H9 (cell line): ENCODE measurements at regions not wholly inside any gene's neighbourhood (a gene's known extent, or its start where the extent isn't known, plus 50 kb on each side); places are given as distances from the start of the nearest gene placed in this dataset.

Experiments used
- DNase-seq: peaks from one replicate; pipeline ENCODE4 v3.0.0-alpha.2; 2017
- H2AFZ ChIP-seq: one replicate; pipeline ENCODE4 v1.6.1; 2013; ENCODE audit warnings: mild to moderate bottlenecking, low read length, control low read depth, moderate library complexity
- H2AK5ac ChIP-seq: 2 replicates; pipeline ENCODE4 v1.6.1; 2013; ENCODE audit warnings: low read length, control low read depth, mixed read lengths; ENCODE audit not compliant: insufficient read length
- H2BK120ac ChIP-seq: one replicate; pipeline ENCODE4 v1.6.1; 2013; ENCODE audit warnings: low read depth, mild to moderate bottlenecking, low read length, control low read depth, inconsistent platforms; ENCODE audit not compliant: poor library complexity, severe bottlenecking
- H2BK12ac ChIP-seq: 2 replicates; pipeline ENCODE4 v1.6.1; 2013; ENCODE audit warnings: low read length, control low read depth, mixed read lengths, low read depth; ENCODE audit not compliant: insufficient read length
- H2BK15ac ChIP-seq: 2 replicates; pipeline ENCODE4 v1.6.1; 2013; ENCODE audit warnings: low read depth, low read length, control low read depth
- H2BK20ac ChIP-seq: one replicate; pipeline ENCODE4 v1.6.1; 2013; ENCODE audit warnings: low read depth, mild to moderate bottlenecking, low read length, control low read depth, inconsistent platforms; ENCODE audit not compliant: poor library complexity, severe bottlenecking
- H2BK5ac ChIP-seq: 2 replicates; pipeline ENCODE4 v1.6.1; 2013; ENCODE audit warnings: low read length, control low read depth, mixed read lengths; ENCODE audit not compliant: insufficient read length
- H3K14ac ChIP-seq: 2 replicates; pipeline ENCODE4 v1.6.1; 2013; ENCODE audit warnings: low read length, control low read depth; ENCODE audit not compliant: insufficient read depth
- H3K18ac ChIP-seq: 2 replicates; pipeline ENCODE4 v1.6.1; 2013; ENCODE audit warnings: low read depth, mild to moderate bottlenecking, mixed read lengths, low read length, control low read depth; ENCODE audit not compliant: insufficient read length
- H3K23ac ChIP-seq: 2 replicates; pipeline ENCODE4 v1.6.1; 2013; ENCODE audit warnings: low read length, control low read depth, mixed read lengths, low read depth; ENCODE audit not compliant: insufficient read length
- H3K23me2 ChIP-seq: 2 replicates; pipeline ENCODE4 v1.6.1; 2013; ENCODE audit warnings: low read depth, mild to moderate bottlenecking, mixed read lengths, low read length, control low read depth; ENCODE audit not compliant: insufficient read length, poor library complexity, severe bottlenecking
- H3K27ac ChIP-seq: 2 replicates; pipeline ENCODE4 v1.5.1; 2013; ENCODE audit warnings: low read length, control low read depth, mixed read lengths, low read depth; ENCODE audit not compliant: insufficient read length
- H3K27me3 ChIP-seq: 2 replicates; pipeline ENCODE4 v1.6.1; 2013; ENCODE audit warnings: low read length, control low read depth, inconsistent platforms; ENCODE audit not compliant: insufficient read depth
- H3K4ac ChIP-seq: 2 replicates; pipeline ENCODE4 v1.6.1; 2013; ENCODE audit warnings: low read depth, mild to moderate bottlenecking, control low read depth, inconsistent platforms, low read length, moderate library complexity
- H3K4me1 ChIP-seq: 2 replicates; pipeline ENCODE4 v1.6.1; 2013; ENCODE audit warnings: low read length, control low read depth, inconsistent platforms; ENCODE audit not compliant: insufficient read depth
- H3K4me2 ChIP-seq: 2 replicates; pipeline ENCODE4 v1.6.1; 2013; ENCODE audit warnings: low read length, control low read depth, mixed read lengths; ENCODE audit not compliant: insufficient read length, insufficient read depth
- H3K56ac ChIP-seq: 2 replicates; pipeline ENCODE4 v1.6.1; 2013; ENCODE audit warnings: low read depth, mild to moderate bottlenecking, mixed read lengths, low read length, control low read depth; ENCODE audit not compliant: insufficient read length
- H3K79me1 ChIP-seq: 2 replicates; pipeline ENCODE4 v1.6.1; 2013; ENCODE audit warnings: low read depth, mild to moderate bottlenecking, moderate library complexity, low read length, control low read depth, inconsistent platforms; ENCODE audit not compliant: insufficient read depth, poor library complexity, severe bottlenecking
- H3K79me2 ChIP-seq: 2 replicates; pipeline ENCODE4 v1.6.1; 2013; ENCODE audit warnings: low read length, control low read depth, inconsistent platforms; ENCODE audit not compliant: insufficient read depth
- H3K9ac ChIP-seq: 2 replicates; pipeline ENCODE4 v1.6.1; 2013; ENCODE audit warnings: low read length, control low read depth, mixed read lengths; ENCODE audit not compliant: insufficient read length; ENCODE audit errors: extremely low read depth
- H3K9me3 ChIP-seq: one replicate; pipeline ENCODE4 v1.6.1; 2013; ENCODE audit warnings: low read depth, low read length, inconsistent platforms; ENCODE audit not compliant: control insufficient read depth
- H3T11ph ChIP-seq: one replicate; pipeline ENCODE4 v1.6.1; 2013; ENCODE audit warnings: mild to moderate bottlenecking, low read length, control low read depth, inconsistent platforms
- H4K20me1 ChIP-seq: one replicate; pipeline ENCODE4 v1.6.1; 2013; ENCODE audit not compliant: control insufficient read depth, insufficient read length, insufficient read depth
- H4K5ac ChIP-seq: 2 replicates; pipeline ENCODE4 v1.6.1; 2013; ENCODE audit warnings: low read depth, mild to moderate bottlenecking, mixed read lengths, low read length, control low read depth; ENCODE audit not compliant: insufficient read length
- H4K8ac ChIP-seq: replicated peaks from 2 replicates; pipeline ENCODE4 v1.6.1; 2013; ENCODE audit warnings: low read length, control low read depth, mixed read lengths, low read depth; ENCODE audit not compliant: insufficient read length
- H4K91ac ChIP-seq: 2 replicates; pipeline ENCODE4 v1.6.1; 2013; ENCODE audit warnings: low read depth, mild to moderate bottlenecking, moderate library complexity, mixed read lengths, low read length, control low read depth; ENCODE audit not compliant: insufficient read length
- H3K27ac Mint-ChIP-seq, 3 experiments: 2 replicates in 2 of 3; 3 replicates in 1 of 3; pipeline ENCODE4 v1.8.0; 2020 to 2021; ENCODE audit warnings: mixed read lengths in 3 of 3, mild to moderate bottlenecking in 1 of 3, moderate library complexity in 1 of 3
- H3K27me3 Mint-ChIP-seq: 2 replicates; pipeline ENCODE4 v1.8.0; 2021; ENCODE audit warnings: low read depth, mild to moderate bottlenecking, moderate library complexity, mixed read lengths
- H3K36me3 Mint-ChIP-seq, 3 experiments: 2 replicates in 2 of 3; 3 replicates in 1 of 3; pipeline ENCODE4 v1.8.0; 2020 to 2021; ENCODE audit warnings: low read depth in 3 of 3, mixed read lengths in 3 of 3; ENCODE audit not compliant: insufficient read depth in 1 of 3
- H3K4me1 Mint-ChIP-seq, 2 experiments: 2 replicates each; pipeline ENCODE4 v1.8.0; 2020; ENCODE audit warnings: mixed read lengths in 2 of 2
- H3K4me3 Mint-ChIP-seq, 2 experiments: 2 replicates in 1 of 2; 3 replicates in 1 of 2; pipeline ENCODE4 v1.8.0; 2020 to 2021; ENCODE audit warnings: mild to moderate bottlenecking in 2 of 2, mixed read lengths in 2 of 2, moderate library complexity in 1 of 2
- H3K9me3 Mint-ChIP-seq, 2 experiments: 2 replicates in 1 of 2; 3 replicates in 1 of 2; pipeline ENCODE4 v1.8.0; 2020; ENCODE audit warnings: mild to moderate bottlenecking in 2 of 2, mixed read lengths in 2 of 2, moderate library complexity in 1 of 2
- CTCF ChIP-seq: fragments of 200-600 bp; sonication (generic); conservative IDR thresholded peaks from 3 replicates; pipeline ENCODE4 v1.8.0; 2021; ENCODE audit warnings: antibody characterized with exemption, mild to moderate bottlenecking
- WGBS: extraction: QIAGEN DNeasy Blood & Tissue Kit; methylation state at CpG from one replicate; pipeline ENCODE4 v1.1.7; 2013; ENCODE audit warnings: missing lambda C conversion rate, low lambda C conversion rate, mixed read lengths; ENCODE audit not compliant: insufficient read length; ENCODE audit errors: extremely low coverage; 5-methylcytosine and 5-hydroxymethylcytosine counted together

- H3K23ac ChIP-seq = no peak overlapping the region
- H2BK120ac ChIP-seq = no peak overlapping the region
- H4K8ac ChIP-seq = no peak overlapping the region
- no peak overlapping the region for H4K5ac ChIP-seq
- Mint-ChIP-seq H3K27me3 (peaks cover 14% of the 10 kb centered on the region), H3K4me3 (no peak overlapping the region), H3K9me3 (peaks cover 4 to 11% of the 10 kb centered on the region in 2 experiments; a peak in 4 of 5 replicates), H3K27ac (no peak overlapping the region), H3K36me3 (peaks cover 0 to 2% (median 0%) of the 10 kb centered on the region in 3 experiments; a peak in 3 of 7 replicates), H3K4me1 (peaks cover 14 to 16% of the 10 kb centered on the region in 2 experiments)
- no peak for DNase-seq
- no peak overlapping the region for H3T11ph ChIP-seq
- H2BK5ac ChIP-seq = no peak overlapping the region
- H3K18ac ChIP-seq = no peak overlapping the region
- no peak for TF ChIP-seq CTCF
- no peak overlapping the region for H3K27ac ChIP-seq
- no peaks in the 10 kb centered on the region for H3K79me1 ChIP-seq
- no peak overlapping the region for H2BK12ac ChIP-seq
- H3K9me3 ChIP-seq = no peaks in the 10 kb centered on the region
- H2BK20ac ChIP-seq = no peak overlapping the region
- no peak overlapping the region for H3K14ac ChIP-seq
- H3K56ac ChIP-seq = no peak overlapping the region
- no peak overlapping the region for H2AK5ac ChIP-seq
- H4K91ac ChIP-seq = no peak overlapping the region
- no peak overlapping the region for H2BK15ac ChIP-seq
- H3K4ac ChIP-seq = no peak overlapping the region
- no peaks in the 10 kb centered on the region for H3K4me1 ChIP-seq
- no peak overlapping the region for H3K9ac ChIP-seq
- WGBS = no CpG with 5 or more reads among the region's 14 CpGs
- no peaks in the 10 kb centered on the region for H4K20me1 ChIP-seq
- H3K27me3 ChIP-seq = no peaks in the 10 kb centered on the region
- H3K23me2 ChIP-seq = no peaks in the 10 kb centered on the region
- no peaks in the 10 kb centered on the region for H3K79me2 ChIP-seq
- no peak overlapping the region for H3K4me2 ChIP-seq
- H2AFZ ChIP-seq = no peak overlapping the region
Observed at GRCh38 chr20:48124181-48124782, 339.0 kb upstream of the SULF2 start.
